ENCODE measurements at regions not wholly inside any gene's neighbourhood (a gene's known extent, or its start where the extent isn't known, plus 50 kb on each side); places are given as distances from the start of the nearest gene placed in this dataset.

- DNase-seq = no peak
These were observed 253.4 kb downstream of the WDR11 start for GRCh38 chr10:121104476-121105111.

- DNase-seq = no peak
These were observed 255.4 kb downstream of the WDR11 start for GRCh38 chr10:121106611-121107010.

- DNase-seq = no peak
These were observed 256.9 kb downstream of the WDR11 start for GRCh38 chr10:121108051-121108450.

GRCh38 chr10:121110369-121110768 is 259.2 kb downstream of the WDR11 start:
- no peak for DNase-seq

- no peak for DNase-seq
These were observed 261.0 kb downstream of the WDR11 start for GRCh38 chr10:121112136-121112535.

- no peak for DNase-seq
These were observed 261.6 kb downstream of the WDR11 start for GRCh38 chr10:121112579-121113384.

GRCh38 chr10:121113385-121113696 is 262.2 kb downstream of the WDR11 start:
- DNase-seq = no peak

GRCh38 chr10:121113911-121114310 is 262.7 kb downstream of the WDR11 start:
- DNase-seq = no peak

- DNase-seq = no peak
These were observed 264.0 kb downstream of the WDR11 start for GRCh38 chr10:121115154-121115553.

GRCh38 chr10:121121462-121121861 is 270.3 kb downstream of the WDR11 start:
- DNase-seq = no peak

- DNase-seq = no peak
These were observed 276.2 kb downstream of the WDR11 start for GRCh38 chr10:121127151-121127906.

- no peak for DNase-seq
These were observed 277.0 kb downstream of the WDR11 start for GRCh38 chr10:121128164-121128563.

GRCh38 chr10:121129266-121129665 is 278.1 kb downstream of the WDR11 start:
- no peak for DNase-seq

GRCh38 chr10:121130382-121130781 is 279.2 kb downstream of the WDR11 start:
- no peak for DNase-seq

- no peak for DNase-seq
These were observed 279.9 kb downstream of the WDR11 start for GRCh38 chr10:121131014-121131413.

- no peak for DNase-seq
These were observed 280.5 kb downstream of the WDR11 start for GRCh38 chr10:121131426-121132265.

GRCh38 chr10:121132273-121132672 is 281.1 kb downstream of the WDR11 start:
- DNase-seq = no peak

GRCh38 chr10:121133901-121134300 is 282.7 kb downstream of the WDR11 start:
- no peak for DNase-seq

GRCh38 chr10:121134711-121135110 is 283.5 kb downstream of the WDR11 start:
- DNase-seq = no peak

- DNase-seq = no peak
These were observed 284.4 kb downstream of the WDR11 start for GRCh38 chr10:121135512-121135911.

- DNase-seq = no peak
These were observed 286.4 kb downstream of the WDR11 start for GRCh38 chr10:121137533-121137932.

GRCh38 chr10:121138112-121138860 is 287.1 kb downstream of the WDR11 start:
- no peak for DNase-seq

Data from NCI-H1105 (cell line).